AG04450 (cell line): ENCODE measurements at regions not wholly inside any gene's neighbourhood (a gene's known extent, or its start where the extent isn't known, plus 50 kb on each side); places are given as distances from the start of the nearest gene placed in this dataset.

Source experiments
- CTCF ChIA-PET: fragments of 300-600, 350-600 bp; formaldehyde crosslinking; extraction: SDS; loops from one replicate; lab custom pipeline; 2022; ENCODE audit warnings: antibody characterized with exemption, inconsistent platforms; lab: Charles Lee
- POLR2A ChIA-PET: fragments of 350-600 bp; formaldehyde crosslinking; extraction: SDS; loops from one replicate; lab custom pipeline; 2021; ENCODE audit warnings: antibody characterized with exemption, inconsistent platforms; lab: Yijun Ruan, JAX
- DNase-seq: peaks from one replicate; pipeline ENCODE4 v3.0.0-alpha.2; 2011; ENCODE audit warnings: low read depth, low spot score
- H3K27ac ChIP-seq: one replicate; pipeline ENCODE4 v1.5.1; 2012; ENCODE audit warnings: low read depth, low read length, control low read depth
- H3K27me3 ChIP-seq: one replicate; pipeline ENCODE4 v1.6.0; 2012; ENCODE audit warnings: low read length; ENCODE audit not compliant: control insufficient read depth, insufficient read depth
- H3K4me3 ChIP-seq: 2 replicates; pipeline ENCODE4 v1.5.1; 2011; ENCODE audit warnings: mild to moderate bottlenecking, low read depth, low read length, control low read depth
- H3K9me3 ChIP-seq: 2 replicates; pipeline ENCODE4 v1.5.1; 2012; ENCODE audit warnings: low read length; ENCODE audit not compliant: control insufficient read depth, insufficient read depth
- TF ChIP-seq, protein P1 (sequence below): IDR thresholded peaks from 2 replicates; pipeline ENCODE4 v1.5.1; 2011; ENCODE audit warnings: low read depth, low read length, control low read depth, inconsistent platforms

DNA sequence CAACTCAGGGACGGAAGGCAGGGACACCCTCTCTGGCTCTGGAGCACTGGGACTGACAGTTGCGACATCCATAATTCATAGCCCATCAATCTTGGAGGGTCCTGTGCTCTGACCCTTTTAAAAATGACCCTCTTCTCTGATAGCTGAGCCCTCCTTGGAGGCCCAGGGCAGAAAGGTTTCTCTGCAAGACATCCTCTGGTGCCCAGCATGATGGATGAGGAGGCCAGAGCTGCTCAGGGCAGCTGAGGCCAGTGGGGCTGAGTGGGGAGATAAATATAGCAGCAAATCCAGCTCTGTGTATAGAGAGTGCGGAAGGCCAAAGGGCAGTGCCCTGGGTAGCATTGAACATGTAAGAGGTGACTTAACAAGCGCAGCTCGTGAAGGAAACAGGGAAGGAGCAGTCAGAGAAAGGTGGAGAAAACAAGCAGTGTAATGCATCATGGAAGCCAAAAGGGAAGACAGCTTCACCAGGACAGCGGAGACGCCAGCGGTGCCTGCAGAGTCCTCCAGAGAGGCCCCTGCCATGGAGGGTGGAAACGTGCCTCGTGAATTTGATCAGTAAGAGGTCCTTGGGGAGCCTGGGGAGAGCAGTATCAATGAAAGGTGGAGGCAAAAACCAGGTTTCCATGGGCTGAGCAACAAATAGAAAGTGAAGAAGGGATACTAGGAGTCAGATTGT, 50.4 kb upstream of the FMOD start:
- CTCF ChIA-PET: interaction anchor here (1.5 to 1.8 kb wide), 2 partner anchors 62 to 87 kb away, joined by 3 to 4 read pairs; no protein-coding TSS in a partner anchor
- POLR2A ChIA-PET: interaction anchor here (0.7 to 4.0 kb wide), 2 partner anchors 24 to 300 kb away, joined by 4 to 24 read pairs; no protein-coding TSS in a partner anchor
- no peak overlapping the region for H3K27ac ChIP-seq

DNA sequence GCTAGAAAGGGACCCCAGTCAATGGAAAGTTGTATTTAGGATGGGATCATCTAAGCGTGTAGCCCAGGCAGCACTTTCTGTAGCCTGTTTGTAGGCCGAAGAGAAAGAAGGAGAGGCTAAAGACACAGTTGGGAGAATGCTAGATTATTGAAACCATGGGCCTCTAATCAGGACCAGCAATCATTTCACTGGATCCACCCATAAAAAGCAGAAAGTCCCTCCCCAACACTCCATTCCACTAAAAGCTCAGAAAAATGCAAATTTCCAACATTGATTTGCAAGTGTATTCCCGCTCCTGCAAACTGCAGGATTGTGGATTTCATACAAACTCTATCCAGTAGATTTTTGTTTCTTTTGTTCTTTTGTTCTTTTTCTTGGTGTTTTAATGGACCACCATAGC, 51.2 kb upstream of the FMOD start:
- H3K27me3 ChIP-seq: no peaks in the 10 kb centered on the region
- DNase-seq: no peak
- peak overlapping the region; percentile 81 for H3K27ac ChIP-seq
- POLR2A ChIA-PET: interaction anchor here (0.7 to 4.0 kb wide), 5 partner anchors 18 to 86 kb away, joined by 3 to 24 read pairs (median 10); no protein-coding TSS in a partner anchor
- no peaks in the 10 kb centered on the region for H3K9me3 ChIP-seq
- TF ChIP-seq, protein P1, sequence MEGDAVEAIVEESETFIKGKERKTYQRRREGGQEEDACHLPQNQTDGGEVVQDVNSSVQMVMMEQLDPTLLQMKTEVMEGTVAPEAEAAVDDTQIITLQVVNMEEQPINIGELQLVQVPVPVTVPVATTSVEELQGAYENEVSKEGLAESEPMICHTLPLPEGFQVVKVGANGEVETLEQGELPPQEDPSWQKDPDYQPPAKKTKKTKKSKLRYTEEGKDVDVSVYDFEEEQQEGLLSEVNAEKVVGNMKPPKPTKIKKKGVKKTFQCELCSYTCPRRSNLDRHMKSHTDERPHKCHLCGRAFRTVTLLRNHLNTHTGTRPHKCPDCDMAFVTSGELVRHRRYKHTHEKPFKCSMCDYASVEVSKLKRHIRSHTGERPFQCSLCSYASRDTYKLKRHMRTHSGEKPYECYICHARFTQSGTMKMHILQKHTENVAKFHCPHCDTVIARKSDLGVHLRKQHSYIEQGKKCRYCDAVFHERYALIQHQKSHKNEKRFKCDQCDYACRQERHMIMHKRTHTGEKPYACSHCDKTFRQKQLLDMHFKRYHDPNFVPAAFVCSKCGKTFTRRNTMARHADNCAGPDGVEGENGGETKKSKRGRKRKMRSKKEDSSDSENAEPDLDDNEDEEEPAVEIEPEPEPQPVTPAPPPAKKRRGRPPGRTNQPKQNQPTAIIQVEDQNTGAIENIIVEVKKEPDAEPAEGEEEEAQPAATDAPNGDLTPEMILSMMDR: no peak
- H3K4me3 ChIP-seq: no peak overlapping the region
- CTCF ChIA-PET: interaction anchor here (0.9 to 1.9 kb wide), 5 partner anchors 38 to 135 kb away, joined by 3 to 11 read pairs (median 4); no protein-coding TSS in a partner anchor

More for the DNA sequence above, 50.4 kb upstream of the FMOD start:
- H3K9me3 ChIP-seq: no peaks in the 10 kb centered on the region
- H3K27me3 ChIP-seq: no peaks in the 10 kb centered on the region
- no peak for DNase-seq
- no peak overlapping the region for H3K4me3 ChIP-seq
- TF ChIP-seq, protein P1: no peak

DNA sequence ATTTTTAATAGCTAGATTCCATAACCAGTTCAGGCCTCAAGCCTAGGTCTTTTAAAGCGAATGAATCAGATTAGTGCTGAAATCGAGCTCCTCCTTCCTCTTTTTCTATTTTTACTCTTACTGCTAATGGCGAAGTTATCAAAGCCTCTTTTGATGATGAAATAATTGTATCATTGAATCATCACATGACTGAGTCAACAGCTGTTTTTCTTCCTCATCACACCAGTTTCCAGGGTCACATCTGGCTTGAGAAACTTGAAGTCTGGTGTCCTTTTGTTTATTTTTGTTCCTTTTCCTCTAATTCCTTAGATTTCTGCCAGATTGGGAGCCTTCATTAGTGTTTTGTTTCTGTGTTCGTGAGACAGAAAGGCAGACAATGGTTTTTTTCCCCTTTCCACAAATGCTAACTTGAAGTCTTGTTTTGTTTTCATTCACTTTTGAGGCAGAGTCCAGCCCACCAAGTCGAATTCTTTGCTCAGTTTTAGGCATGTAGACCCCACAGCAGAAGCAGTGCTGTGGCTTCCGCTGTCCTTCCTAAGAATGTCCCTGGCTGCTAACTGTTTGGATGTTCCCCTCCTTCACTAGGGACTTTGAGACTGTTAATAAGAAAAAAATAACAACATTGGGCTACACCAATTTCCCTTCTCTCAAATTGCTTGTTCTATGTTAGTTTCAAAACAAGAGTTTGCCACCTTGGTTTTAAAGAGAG, 51.9 kb upstream of the FMOD start:
- no peaks in the 10 kb centered on the region for H3K27me3 ChIP-seq
- no peak overlapping the region for H3K4me3 ChIP-seq
- TF ChIP-seq, protein P1: no peak
- no peaks in the 10 kb centered on the region for H3K9me3 ChIP-seq
- DNase-seq: peak; percentile 90
- peak overlapping the region; percentile 95 for H3K27ac ChIP-seq
- ChIA-PET POLR2A (interaction anchor here (0.7 to 4.0 kb wide), 5 partner anchors 19 to 85 kb away, joined by 3 to 24 read pairs (median 10); no protein-coding TSS in a partner anchor), CTCF (interaction anchor here (0.9 to 1.9 kb wide), 5 partner anchors 38 to 135 kb away, joined by 3 to 11 read pairs (median 4); no protein-coding TSS in a partner anchor)

DNA sequence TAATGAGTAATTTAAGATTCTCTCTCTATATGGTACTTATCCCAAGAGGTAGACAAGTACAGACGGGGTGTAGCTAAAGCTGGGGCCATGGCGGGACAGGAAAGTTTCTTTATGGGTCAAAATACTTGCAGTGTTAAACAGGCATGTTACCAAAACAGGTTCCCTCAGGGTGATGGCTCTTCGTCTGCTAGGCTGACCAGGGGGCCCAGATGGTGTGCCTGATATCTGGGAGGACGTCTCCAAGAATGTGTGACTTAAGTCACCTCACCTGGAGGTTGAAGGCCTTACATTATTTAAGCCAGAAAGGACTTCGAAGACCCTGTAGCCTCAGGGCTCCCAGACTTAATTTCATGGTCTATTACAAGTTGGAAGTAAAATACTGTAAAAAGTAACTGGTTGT, 52.7 kb upstream of the FMOD start:
- TF ChIP-seq, protein P1: no peak
- no peaks in the 10 kb centered on the region; the same call in 1 of the 2 replicates for H3K9me3 ChIP-seq
- peak overlapping the region; percentile 95 for H3K27ac ChIP-seq
- no peak overlapping the region for H3K4me3 ChIP-seq
- ChIA-PET POLR2A (interaction anchor here (1.7 to 4.0 kb wide), 3 partner anchors 21 to 37 kb away, joined by 10 to 24 read pairs (median 12); no protein-coding TSS in a partner anchor), CTCF (interaction anchor here (1.8 to 1.9 kb wide), 2 partner anchors 62 to 64 kb away, joined by 4 to 11 read pairs; no protein-coding TSS in a partner anchor)
- no peaks in the 10 kb centered on the region for H3K27me3 ChIP-seq
- no peak for DNase-seq
